K562 (cell line): ENCODE measurements at regions not wholly inside any gene's neighbourhood (a gene's known extent, or its start where the extent isn't known, plus 50 kb on each side); places are given as distances from the start of the nearest gene placed in this dataset.

Source experiments
- LCOR ChIP-seq: sonication (generic); formaldehyde crosslinking; IDR thresholded peaks from 2 replicates; pipeline ENCODE4 v1.8.0; 2022; ENCODE audit warnings: mild to moderate bottlenecking, missing genetic modification reagents
- RAD21 ChIP-seq, 2 experiments: fragments of 250-450 bp in 1 of 2; fragments of 450-650 bp in 1 of 2; sonication (Bioruptor Pico) in 1 of 2; formaldehyde crosslinking in 1 of 2; IDR thresholded peaks in 1 of 2; conservative IDR thresholded peaks in 1 of 2; 2 replicates each; pipeline versions ENCODE4 v1.4.0 to v1.8.0; 2020 to 2022; ENCODE audit warnings: mild to moderate bottlenecking in 2 of 2, moderate library complexity in 1 of 2
- ZNF407 ChIP-seq: fragments of 450-650 bp; IDR thresholded peaks from 2 replicates; pipeline ENCODE4 v1.6.1; 2016; ENCODE audit warnings: low read depth

- no peak for TF ChIP-seq ZNF407
- no peak for TF ChIP-seq LCOR (CRISPR knock-in tag)
- TF ChIP-seq RAD21 (CRISPR knock-in tag; conservative IDR thresholded peaks at IDR 0.05 in 1 of 2, IDR thresholded peaks at IDR 0.05 in 1 of 2), result no peak
Observed at GRCh38 chr6:156420172-156420993, 356.8 kb upstream of the ARID1B start (continued).
